A673 (cell line): ENCODE measurements at regions not wholly inside any gene's neighbourhood (a gene's known extent, or its start where the extent isn't known, plus 50 kb on each side); places are given as distances from the start of the nearest gene placed in this dataset.

Experiments used
- BruUV-seq: library from RNA; stranded (reverse); fragments of 400-500 nt; replicated peaks from 2 replicates; lab custom pipeline; 2021; lab: Mats Ljungman, UMichigan
- CTCF ChIA-PET: fragments of 300-600 bp; sonication (Branson Sonifier 250); formaldehyde crosslinking; loops from one replicate; lab custom pipeline; 2022; ENCODE audit warnings: antibody characterized with exemption; lab: Charles Lee
- POLR2A ChIA-PET: fragments of 300-600 bp; sonication (Branson Sonifier 250); formaldehyde crosslinking; loops from one replicate; lab custom pipeline; 2022; ENCODE audit warnings: antibody characterized with exemption; ENCODE audit not compliant: low non-redundant PET; lab: Charles Lee
- DNase-seq: peaks from one replicate; pipeline ENCODE4 v3.0.0-alpha.2; 2015; ENCODE audit warnings: low spot score
- H3K27ac ChIP-seq: fragments of 200-600 bp; sonication (generic); 2 replicates; pipeline ENCODE4 v1.5.1; 2016; ENCODE audit warnings: mixed run types, low read depth, mild to moderate bottlenecking, mixed read lengths, antibody characterized with exemption, low read length; ENCODE audit not compliant: poor library complexity, severe bottlenecking
- H3K27me3 ChIP-seq: fragments of 200-600 bp; sonication (generic); replicated peaks from 2 replicates; pipeline ENCODE4 v1.6.1; 2017; ENCODE audit warnings: mixed run types, low read depth, mild to moderate bottlenecking, mixed read lengths, antibody characterized with exemption, low read length; ENCODE audit not compliant: insufficient read depth, poor library complexity
- H3K36me3 ChIP-seq: fragments of 200-600 bp; sonication (generic); 2 replicates; pipeline ENCODE4 v1.6.1; 2016; ENCODE audit warnings: mixed run types, mild to moderate bottlenecking, mixed read lengths, antibody characterized with exemption, low read length; ENCODE audit not compliant: insufficient read depth, poor library complexity, severe bottlenecking
- H3K4me1 ChIP-seq: fragments of 200-600 bp; sonication (generic); 2 replicates; pipeline ENCODE4 v1.6.1; 2017; ENCODE audit warnings: mixed run types, mild to moderate bottlenecking, mixed read lengths, antibody characterized with exemption, low read length; ENCODE audit not compliant: insufficient read depth, poor library complexity, severe bottlenecking
- H3K4me3 ChIP-seq: fragments of 200-600 bp; sonication (generic); 2 replicates; pipeline ENCODE4 v1.5.1; 2016; ENCODE audit warnings: low read depth, mixed run types, mild to moderate bottlenecking, mixed read lengths, low read length; ENCODE audit not compliant: poor library complexity, severe bottlenecking
- H3K9me3 ChIP-seq: fragments of 200-600 bp; sonication (generic); 2 replicates; pipeline ENCODE4 v1.6.1; 2016; ENCODE audit warnings: mixed run types, low read depth, mild to moderate bottlenecking, mixed read lengths, antibody characterized with exemption, low read length; ENCODE audit not compliant: poor library complexity, severe bottlenecking
- CTCF ChIP-seq: fragments of 300-800, 200-600 bp; sonication (generic); conservative IDR thresholded peaks from 2 replicates; pipeline ENCODE4 v1.5.1; 2017; ENCODE audit warnings: low read depth, mild to moderate bottlenecking, antibody characterized with exemption, low read length, moderate library complexity, mixed read lengths
- EZH2 ChIP-seq: fragments of 200-600 bp; sonication (generic); IDR thresholded peaks from 2 replicates; pipeline ENCODE4 v1.6.1; 2017; ENCODE audit warnings: borderline replicate concordance, low read depth, mild to moderate bottlenecking, mixed read lengths, antibody characterized with exemption, low read length; ENCODE audit not compliant: poor library complexity, severe bottlenecking
- intact Hi-C: fragments of 100-400 bp; cut with micrococcal nuclease; formaldehyde crosslinking; loops from one replicate; pipeline ENCODE4 v1.10.0; 2022; ENCODE audit not compliant: unreplicated experiment

DNA sequence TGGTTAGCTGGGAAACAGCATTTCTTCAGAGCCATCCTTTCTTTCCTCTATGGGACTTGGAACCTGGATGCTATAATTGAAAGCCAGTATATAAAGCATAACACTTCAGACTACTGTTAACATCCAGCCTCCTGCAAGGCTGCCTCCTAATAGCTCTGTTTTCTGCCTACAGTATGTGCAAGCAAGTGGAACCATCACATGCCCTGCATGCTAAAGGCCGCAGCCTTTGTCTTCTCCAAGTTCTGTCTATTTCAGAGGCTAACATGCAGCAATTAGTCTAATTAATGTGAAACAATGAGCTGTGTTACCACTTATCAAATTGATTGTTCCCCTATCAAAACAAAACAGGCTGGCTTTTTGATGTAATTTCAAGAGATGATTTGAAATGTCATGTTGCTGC, 82.7 kb upstream of the ESRRG start:
- Histone ChIP-seq H3K36me3 (no peaks in the 10 kb centered on the region), H3K27me3 (peaks cover 23% of the 10 kb centered on the region), H3K4me1 (no peaks in the 10 kb centered on the region), H3K27ac (no peak overlapping the region), H3K4me3 (no peak overlapping the region), H3K9me3 (no peaks in the 10 kb centered on the region)
- no peak for TF ChIP-seq EZH2
- no peak for TF ChIP-seq CTCF
- ChIA-PET POLR2A (no interaction called here), CTCF (no interaction called here)
- intact Hi-C loops = no loop called here
- DNase-seq = no peak
- BruUV-seq = no TSS peak

GRCh38 chr1:216805233-216805632, 82.0 kb upstream of the ESRRG start:
- H3K4me1 ChIP-seq = no peaks in the 10 kb centered on the region
- H3K4me3 ChIP-seq = no peak overlapping the region
- DNase-seq = no peak
- H3K36me3 ChIP-seq = no peaks in the 10 kb centered on the region
- ChIA-PET POLR2A (no interaction called here), CTCF (interaction anchor here (0.7 kb wide), 1 partner anchor 26 kb away, joined by 3 read pairs; no protein-coding TSS in a partner anchor)
- peaks cover 23% of the 10 kb centered on the region for H3K27me3 ChIP-seq
- H3K27ac ChIP-seq = no peak overlapping the region
- TF ChIP-seq EZH2 (no peak), CTCF (no peak)
- BruUV-seq = no TSS peak
- no peaks in the 10 kb centered on the region for H3K9me3 ChIP-seq
- intact Hi-C loops = no loop called here

DNA sequence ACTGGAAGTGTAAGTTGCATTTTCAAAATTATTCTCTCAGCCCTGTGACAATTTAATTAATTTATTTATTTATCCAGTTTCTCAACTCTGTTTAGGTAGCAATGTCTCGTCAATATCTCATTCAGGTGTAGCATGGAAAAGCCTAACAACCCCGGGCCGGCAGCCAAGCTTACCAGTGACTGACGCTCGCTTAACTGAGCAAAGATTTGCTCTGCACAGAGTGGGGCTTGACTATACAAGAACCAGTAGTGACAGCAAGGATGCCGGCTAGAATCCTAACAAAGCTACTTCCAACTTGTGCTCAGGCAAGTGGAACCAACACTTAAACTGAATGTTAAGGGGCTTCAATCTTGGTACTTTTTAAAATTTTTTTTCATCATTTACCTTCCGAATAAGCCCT, 80.9 kb upstream of the ESRRG start:
- Histone ChIP-seq H3K27ac (no peak overlapping the region), H3K27me3 (peaks cover 23% of the 10 kb centered on the region), H3K9me3 (no peaks in the 10 kb centered on the region), H3K4me3 (no peak overlapping the region), H3K4me1 (no peaks in the 10 kb centered on the region), H3K36me3 (no peaks in the 10 kb centered on the region)
- DNase-seq = no peak
- ChIA-PET POLR2A (no interaction called here), CTCF (no interaction called here)
- BruUV-seq = no TSS peak
- TF ChIP-seq EZH2 (no peak), CTCF (no peak)
- intact Hi-C loops = no loop called here
